IMR-90 (cell line): ENCODE measurements at regions not wholly inside any gene's neighbourhood (a gene's known extent, or its start where the extent isn't known, plus 50 kb on each side); places are given as distances from the start of the nearest gene placed in this dataset.

Experiments
- ATAC-seq: fragments of 200-7000 bp; cut with Tn5 transposase; 2 replicates; pipeline ENCODE4 v1.9.1; 2020; ENCODE audit warnings: low read depth, mild to moderate bottlenecking, moderate library complexity
- BruUV-seq: library from RNA; stranded (reverse); fragments of 400-500 nt; replicated peaks from 2 replicates; lab custom pipeline; 2021; lab: Mats Ljungman, UMichigan
- CTCF ChIA-PET: fragments of 300-600 bp; formaldehyde crosslinking; extraction: SDS; loops from one replicate; lab custom pipeline; 2021; ENCODE audit warnings: antibody characterized with exemption; lab: Yijun Ruan, JAX
- POLR2A ChIA-PET: fragments of 300-600 bp; sonication (Branson Sonifier 250); formaldehyde crosslinking; loops from one replicate; lab custom pipeline; 2022; ENCODE audit warnings: antibody characterized with exemption; ENCODE audit not compliant: unreplicated experiment; lab: Charles Lee
- DNase-seq: peaks from one replicate; pipeline ENCODE4 v3.0.0; 2013
- H2AFZ ChIP-seq: replicated peaks from 2 replicates; pipeline ENCODE3; 2013; ENCODE audit warnings: low read length, mild to moderate bottlenecking; ENCODE audit not compliant: poor library complexity
- H2AK5ac ChIP-seq: 2 replicates; pipeline ENCODE4 v1.6.1; 2013; ENCODE audit warnings: low read depth, low read length, inconsistent platforms
- H2AK9ac ChIP-seq: replicated peaks from 2 replicates; pipeline ENCODE3; 2013; ENCODE audit warnings: mild to moderate bottlenecking, low read depth, low read length, moderate library complexity; ENCODE audit not compliant: poor library complexity
- H2BK120ac ChIP-seq: 2 replicates; pipeline ENCODE4 v1.6.1; 2013; ENCODE audit warnings: low read depth, low read length, inconsistent platforms
- H2BK15ac ChIP-seq: 3 replicates; pipeline ENCODE4 v1.6.1; 2013; ENCODE audit warnings: low read depth, low read length, inconsistent platforms
- H2BK20ac ChIP-seq: 2 replicates; pipeline ENCODE4 v1.6.1; 2013; ENCODE audit warnings: low read depth, mild to moderate bottlenecking, inconsistent platforms, low read length, moderate library complexity
- H2BK5ac ChIP-seq: 2 replicates; pipeline ENCODE4 v1.6.1; 2013; ENCODE audit warnings: mild to moderate bottlenecking, low read depth, low read length, inconsistent platforms; ENCODE audit not compliant: poor library complexity, severe bottlenecking
- H3K14ac ChIP-seq: replicated peaks from 2 replicates; pipeline ENCODE4 v1.6.1; 2013; ENCODE audit warnings: low read depth, low read length, inconsistent platforms
- H3K18ac ChIP-seq: 2 replicates; pipeline ENCODE4 v1.6.1; 2013; ENCODE audit warnings: low read depth, low read length, control low read depth
- H3K23ac ChIP-seq: 2 replicates; pipeline ENCODE4 v1.6.1; 2013; ENCODE audit warnings: low read depth, low read length, inconsistent platforms
- H3K27ac ChIP-seq: 2 replicates; pipeline ENCODE4 v1.5.1; 2013; ENCODE audit warnings: mild to moderate bottlenecking, control low read depth, low read length; ENCODE audit not compliant: insufficient read depth
- H3K27me3 ChIP-seq: 2 replicates; pipeline ENCODE4 v1.6.1; 2013; ENCODE audit warnings: low read length; ENCODE audit not compliant: control insufficient read depth, insufficient read depth
- H3K36me3 ChIP-seq: 2 replicates; pipeline ENCODE4 v1.6.1; 2013; ENCODE audit warnings: low read length, mixed read lengths; ENCODE audit not compliant: control insufficient read depth, insufficient read depth
- H3K4ac ChIP-seq: 2 replicates; pipeline ENCODE4 v1.6.1; 2013; ENCODE audit warnings: low read depth, low read length, inconsistent platforms
- H3K4me1 ChIP-seq: 2 replicates; pipeline ENCODE4 v1.6.1; 2013; ENCODE audit warnings: low read length, mixed read lengths; ENCODE audit not compliant: control insufficient read depth, insufficient read depth
- H3K4me2 ChIP-seq: 2 replicates; pipeline ENCODE4 v1.6.1; 2013; ENCODE audit warnings: low read depth, mild to moderate bottlenecking, control low read depth, low read length, moderate library complexity
- H3K4me3 ChIP-seq: 2 replicates; pipeline ENCODE4 v1.5.1; 2013; ENCODE audit warnings: low read depth, mild to moderate bottlenecking, control low read depth, low read length, moderate library complexity; ENCODE audit not compliant: insufficient read depth
- H3K56ac ChIP-seq: 2 replicates; pipeline ENCODE4 v1.6.1; 2013; ENCODE audit warnings: low read length, inconsistent platforms; ENCODE audit not compliant: insufficient read depth; ENCODE audit errors: extremely low read depth
- H3K79me1 ChIP-seq, 2 experiments: 2 replicates each; pipeline ENCODE4 v1.6.1; 2013; ENCODE audit warnings: low read length in 2 of 2, inconsistent platforms in 1 of 2, low read depth in 1 of 2
- H3K9ac ChIP-seq: 2 replicates; pipeline ENCODE4 v1.6.1; 2013; ENCODE audit warnings: low read depth, low read length, control low read depth
- H3K9me1 ChIP-seq: 2 replicates; pipeline ENCODE4 v1.6.1; 2013; ENCODE audit warnings: low read length, inconsistent platforms; ENCODE audit not compliant: insufficient read depth
- H3K9me3 ChIP-seq: 2 replicates; pipeline ENCODE4 v1.6.1; 2013; ENCODE audit warnings: low read length; ENCODE audit not compliant: control insufficient read depth, insufficient read depth
- H4K20me1 ChIP-seq: 2 replicates; pipeline ENCODE4 v1.6.1; 2013; ENCODE audit warnings: low read length, inconsistent platforms; ENCODE audit not compliant: insufficient read depth
- H4K5ac ChIP-seq: 2 replicates; pipeline ENCODE4 v1.6.1; 2013; ENCODE audit warnings: mild to moderate bottlenecking, low read depth, low read length, control low read depth
- H4K8ac ChIP-seq, 2 experiments: 2 replicates each; pipeline ENCODE4 v1.6.1; 2013; ENCODE audit warnings: low read depth in 2 of 2, low read length in 2 of 2, control low read depth in 1 of 2, inconsistent platforms in 1 of 2
- H4K91ac ChIP-seq: 2 replicates; pipeline ENCODE4 v1.6.1; 2013; ENCODE audit warnings: low read depth, low read length, inconsistent platforms; ENCODE audit not compliant: insufficient read depth
- BHLHE40 ChIP-seq: fragments of 150-350 bp; IDR thresholded peaks from 2 replicates; pipeline ENCODE4 v1.6.1; 2016; ENCODE audit warnings: mild to moderate bottlenecking, low read depth, low read length
- CHD1 ChIP-seq: IDR thresholded peaks from 2 replicates; pipeline ENCODE4 v1.6.1; 2012; ENCODE audit warnings: low read depth, low read length, improper control_type of control experiment
- FOS ChIP-seq: fragments of 150-350 bp; IDR thresholded peaks from 2 replicates; pipeline ENCODE4 v1.6.1; 2016; ENCODE audit warnings: low read depth, low read length
- MAFK ChIP-seq: IDR thresholded peaks from 2 replicates; pipeline ENCODE4 v1.6.1; 2012; ENCODE audit warnings: low read depth, low read length, improper control_type of control experiment
- MAZ ChIP-seq: IDR thresholded peaks from 2 replicates; pipeline ENCODE4 v1.6.1; 2012; ENCODE audit warnings: low read depth, mild to moderate bottlenecking, low read length, improper control_type of control experiment, moderate library complexity, borderline replicate concordance
- MXI1 ChIP-seq: IDR thresholded peaks from 2 replicates; pipeline ENCODE4 v1.6.1; 2012; ENCODE audit warnings: low read depth, mild to moderate bottlenecking, low read length, moderate library complexity, borderline replicate concordance
- NFE2L2 ChIP-seq: fragments of 150-350 bp; IDR thresholded peaks from 2 replicates; pipeline ENCODE4 v1.6.1; 2016; ENCODE audit warnings: low read depth, mild to moderate bottlenecking, low read length
- POLR2A ChIP-seq: IDR thresholded peaks from 2 replicates; pipeline ENCODE4 v1.6.1; 2012; ENCODE audit warnings: mild to moderate bottlenecking, low read depth, low read length
- RAD21 ChIP-seq: IDR thresholded peaks from 2 replicates; pipeline ENCODE4 v1.6.1; 2012; ENCODE audit warnings: low read length, improper control_type of control experiment
- RCOR1 ChIP-seq: IDR thresholded peaks from 2 replicates; pipeline ENCODE4 v1.6.1; 2012; ENCODE audit warnings: mild to moderate bottlenecking, low read length, improper control_type of control experiment; ENCODE audit not compliant: insufficient replicate concordance
- RFX5 ChIP-seq: IDR thresholded peaks from 2 replicates; pipeline ENCODE4 v1.8.0; 2012; ENCODE audit warnings: low read depth, mild to moderate bottlenecking, low read length, moderate library complexity
- SMC3 ChIP-seq: fragments of 150-350 bp; IDR thresholded peaks from 2 replicates; pipeline ENCODE4 v1.6.1; 2016; ENCODE audit warnings: low read depth, mild to moderate bottlenecking, antibody characterized with exemption, low read length, moderate library complexity
- USF2 ChIP-seq: fragments of 150-350 bp; IDR thresholded peaks from 2 replicates; pipeline ENCODE4 v1.6.1; 2017; ENCODE audit warnings: mild to moderate bottlenecking, antibody characterized with exemption, low read length, low read depth
- WGBS, 2 experiments: methylation state at CpG; one replicate each; pipeline versions ENCODE4 v1.1.5 to v1.1.7; 2013; ENCODE audit warnings: missing lambda C conversion rate in 2 of 2; ENCODE audit not compliant: insufficient read length in 1 of 2; ENCODE audit errors: extremely low coverage in 2 of 2; 5-methylcytosine and 5-hydroxymethylcytosine counted together
- dilution Hi-C: fragments of 300-500 bp; cut with HindIII; formaldehyde crosslinking; loops from one replicate; pipeline ENCODE4 v1.14.3; 2018; ENCODE audit warnings: low sequenced_read_pairs; ENCODE audit not compliant: unreplicated experiment
- in situ Hi-C: fragments of 300-500 bp; cut with MboI; formaldehyde crosslinking; loops from 3 replicates; pipeline ENCODE4 v1.14.3; 2019; ENCODE audit warnings: low sequenced_read_pairs, inconsistent platforms, mixed read lengths
- intact Hi-C: fragments of 100-400 bp; cut with micrococcal nuclease; formaldehyde crosslinking; loops from 2 replicates; pipeline ENCODE4 v1.10.0; 2022
- TF ChIP-seq, protein P1 (sequence below): conservative IDR thresholded peaks from 2 replicates; pipeline ENCODE4 v1.5.1; 2012; ENCODE audit warnings: mild to moderate bottlenecking, low read depth, low read length, improper control_type of control experiment

GRCh38 chr9:82327641-82328040 is 339.1 kb downstream of the SPATA31D1 start:
- no CpG with 5 or more reads among the region's 2 CpGs for WGBS, 2 experiments
- no peak overlapping the region for H3K4me3 ChIP-seq
- dilution Hi-C loops (no loop called here), in situ Hi-C loops (no loop called here), intact Hi-C loops (no loop called here)
- no peak overlapping the region for H4K5ac ChIP-seq
- H2BK5ac ChIP-seq, result no peak overlapping the region
- H3K4me1 ChIP-seq, result peaks cover 6% of the 10 kb centered on the region
- H3K56ac ChIP-seq, result no peak overlapping the region
- H3K14ac ChIP-seq, result no peak overlapping the region
- H3K27ac ChIP-seq, result no peak overlapping the region
- H3K9me3 ChIP-seq, result peaks cover 6% of the 10 kb centered on the region
- no peak overlapping the region for H2BK15ac ChIP-seq
- no peak overlapping the region for H4K91ac ChIP-seq
- H3K4ac ChIP-seq, result no peak overlapping the region
- H3K36me3 ChIP-seq, result no peaks in the 10 kb centered on the region
- no peak overlapping the region for H2BK20ac ChIP-seq
- H2BK120ac ChIP-seq, result no peak overlapping the region
- H2AK9ac ChIP-seq, result no peak overlapping the region
- H2AK5ac ChIP-seq, result no peak overlapping the region
- no peaks in the 10 kb centered on the region for H3K79me1 ChIP-seq
- ATAC-seq (no peak), DNase-seq (no peak)
- no peak overlapping the region for H3K9ac ChIP-seq
- H4K20me1 ChIP-seq, result no peaks in the 10 kb centered on the region
- no peak overlapping the region for H2AFZ ChIP-seq
- H3K4me2 ChIP-seq, result no peak overlapping the region
- ChIA-PET CTCF (no interaction called here), POLR2A (no interaction called here)
- TF ChIP-seq, protein P1, sequence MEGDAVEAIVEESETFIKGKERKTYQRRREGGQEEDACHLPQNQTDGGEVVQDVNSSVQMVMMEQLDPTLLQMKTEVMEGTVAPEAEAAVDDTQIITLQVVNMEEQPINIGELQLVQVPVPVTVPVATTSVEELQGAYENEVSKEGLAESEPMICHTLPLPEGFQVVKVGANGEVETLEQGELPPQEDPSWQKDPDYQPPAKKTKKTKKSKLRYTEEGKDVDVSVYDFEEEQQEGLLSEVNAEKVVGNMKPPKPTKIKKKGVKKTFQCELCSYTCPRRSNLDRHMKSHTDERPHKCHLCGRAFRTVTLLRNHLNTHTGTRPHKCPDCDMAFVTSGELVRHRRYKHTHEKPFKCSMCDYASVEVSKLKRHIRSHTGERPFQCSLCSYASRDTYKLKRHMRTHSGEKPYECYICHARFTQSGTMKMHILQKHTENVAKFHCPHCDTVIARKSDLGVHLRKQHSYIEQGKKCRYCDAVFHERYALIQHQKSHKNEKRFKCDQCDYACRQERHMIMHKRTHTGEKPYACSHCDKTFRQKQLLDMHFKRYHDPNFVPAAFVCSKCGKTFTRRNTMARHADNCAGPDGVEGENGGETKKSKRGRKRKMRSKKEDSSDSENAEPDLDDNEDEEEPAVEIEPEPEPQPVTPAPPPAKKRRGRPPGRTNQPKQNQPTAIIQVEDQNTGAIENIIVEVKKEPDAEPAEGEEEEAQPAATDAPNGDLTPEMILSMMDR, result no peak
- TF ChIP-seq BHLHE40 (no peak), MXI1 (no peak), USF2 (no peak), RFX5 (no peak), NFE2L2 (no peak), RCOR1 (no peak), MAFK (no peak), SMC3 (no peak), RAD21 (no peak), CHD1 (no peak), MAZ (no peak), FOS (no peak), POLR2A (no peak)
- H3K27me3 ChIP-seq, result no peaks in the 10 kb centered on the region
- H3K23ac ChIP-seq, result no peak overlapping the region
- no peak overlapping the region for H3K18ac ChIP-seq
- no peak overlapping the region for H4K8ac ChIP-seq
- no TSS peak for BruUV-seq
- H3K9me1 ChIP-seq, result peaks cover 1% of the 10 kb centered on the region
